22Rv1 (cell line): ENCODE measurements at regions not wholly inside any gene's neighbourhood (a gene's known extent, or its start where the extent isn't known, plus 50 kb on each side); places are given as distances from the start of the nearest gene placed in this dataset.

ENCODE experiments used
- H3K27ac ChIP-seq: fragments of 450-650 bp; 2 replicates; pipeline ENCODE4 v1.5.1; 2017
- CTCF ChIP-seq: fragments of 450-650 bp; IDR thresholded peaks from 2 replicates; pipeline ENCODE4 v1.5.1; 2017; ENCODE audit warnings: mild to moderate bottlenecking
- ZFX ChIP-seq: fragments of 450-650 bp; IDR thresholded peaks from 2 replicates; pipeline ENCODE4 v1.6.1; 2017; ENCODE audit warnings: antibody characterized with exemption, borderline replicate concordance

- no peak overlapping the region for H3K27ac ChIP-seq
- TF ChIP-seq ZFX (no peak), CTCF (no peak)
These were observed 1243.7 kb upstream of the PCDH9 start for GRCh38 chr13:68473834-68474326.

- no peak for TF ChIP-seq ZFX
- TF ChIP-seq CTCF: no peak
These were observed 1237.0 kb upstream of the PCDH9 start for GRCh38 chr13:68467160-68467559.

GRCh38 chr13:68440874-68441273 is 1210.7 kb upstream of the PCDH9 start:
- H3K27ac ChIP-seq: no peak overlapping the region
- TF ChIP-seq ZFX (no peak), CTCF (no peak)

More at GRCh38 chr13:68467160-68467559, 1237.0 kb upstream of the PCDH9 start:
- H3K27ac ChIP-seq: no peak overlapping the region

GRCh38 chr13:68439817-68440216 is 1209.7 kb upstream of the PCDH9 start:
- TF ChIP-seq CTCF (no peak), ZFX (no peak)
- no peak overlapping the region for H3K27ac ChIP-seq

GRCh38 chr13:68428292-68428691 is 1198.2 kb upstream of the PCDH9 start:
- no peak overlapping the region for H3K27ac ChIP-seq
- TF ChIP-seq ZFX (no peak), CTCF (no peak)

- TF ChIP-seq ZFX (no peak), CTCF (no peak)
- H3K27ac ChIP-seq: no peak overlapping the region
These were observed 1187.7 kb upstream of the PCDH9 start for GRCh38 chr13:68417801-68418200.

GRCh38 chr13:68410007-68410406 is 1179.9 kb upstream of the PCDH9 start:
- no peak overlapping the region for H3K27ac ChIP-seq
- TF ChIP-seq ZFX: no peak
- no peak for TF ChIP-seq CTCF
